ELR (cell line): ENCODE measurements at regions not wholly inside any gene's neighbourhood (a gene's known extent, or its start where the extent isn't known, plus 50 kb on each side); places are given as distances from the start of the nearest gene placed in this dataset.

Experiments used
- DNase-seq: peaks from one replicate; pipeline ENCODE4 v3.0.0-alpha.2; 2015; ENCODE audit warnings: low read depth

DNA sequence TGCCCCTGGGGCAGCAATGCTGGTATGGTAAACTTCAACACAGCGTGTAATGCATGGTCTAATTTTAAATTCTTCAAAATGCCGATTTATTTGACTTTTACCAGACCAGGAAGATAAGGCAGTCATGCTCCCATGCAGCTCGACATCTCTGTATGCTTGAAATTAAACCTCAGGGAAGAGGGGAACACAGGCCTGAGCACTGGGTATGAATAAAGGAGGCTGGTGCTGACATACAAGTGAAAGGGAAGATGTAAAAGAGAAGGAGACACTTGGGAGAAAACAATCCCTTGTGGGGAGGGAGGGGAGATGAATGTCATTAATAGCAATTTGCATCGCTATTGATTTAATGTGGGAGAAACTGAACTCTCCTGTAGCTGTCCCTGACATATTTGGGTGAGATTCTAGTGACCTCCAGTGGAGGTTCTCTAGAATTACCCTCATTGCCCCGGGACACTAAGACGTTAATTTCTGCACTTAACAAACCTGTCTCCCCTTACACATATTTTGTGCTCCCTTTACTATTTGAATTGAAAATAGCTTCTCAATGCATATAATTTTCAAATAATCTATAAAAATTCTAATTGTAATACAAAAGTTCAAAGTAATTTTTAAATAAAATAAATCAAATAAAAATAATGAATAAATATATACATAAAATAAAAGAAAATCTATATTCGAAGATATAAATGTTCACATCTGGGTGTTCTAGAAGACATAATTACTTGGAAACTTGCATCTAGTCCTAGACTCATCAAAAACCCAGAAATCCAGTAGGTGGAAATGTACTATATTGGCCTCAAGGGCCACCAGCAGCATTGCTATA, 283.1 kb downstream of the LMX1A start:
- DNase-seq = peak; percentile 59

DNA sequence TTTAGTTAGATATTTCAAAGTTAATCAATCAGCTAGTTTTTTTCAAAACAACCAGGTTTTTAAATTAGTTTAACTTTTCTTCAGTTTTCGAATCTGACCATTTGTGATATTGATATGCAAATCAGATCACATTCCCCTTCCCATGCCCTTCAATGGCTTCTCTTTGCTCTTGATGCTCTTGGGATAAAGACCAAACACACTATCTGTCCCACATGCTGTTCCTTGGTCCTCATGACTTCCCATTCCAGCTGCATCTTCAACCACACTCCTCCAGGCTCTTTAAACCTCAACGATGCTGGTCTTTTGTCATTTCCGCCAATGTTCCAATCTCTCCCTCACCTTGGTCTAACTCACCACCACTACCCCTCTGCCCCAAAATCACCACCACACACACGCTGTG, 285.8 kb downstream of the LMX1A start:
- no peak for DNase-seq

DNA sequence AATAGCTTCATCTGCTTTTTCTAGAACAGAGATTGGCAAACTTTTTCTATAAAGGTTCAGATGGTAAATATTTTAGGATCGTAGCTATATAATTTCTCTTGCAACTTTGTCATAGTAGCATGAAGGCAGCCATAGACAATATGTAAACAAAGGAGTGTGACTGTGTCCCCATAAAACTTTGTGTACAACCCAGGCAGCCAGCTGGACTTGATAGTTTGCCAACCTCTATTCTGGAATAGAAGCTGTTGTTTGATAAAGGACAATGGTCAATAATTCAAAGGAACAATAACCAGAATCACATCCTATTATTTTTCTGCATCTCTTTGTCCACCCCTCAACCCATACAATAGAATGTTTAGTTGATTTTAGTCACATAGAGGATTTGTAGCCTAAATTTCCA, 286.7 kb downstream of the LMX1A start:
- no peak for DNase-seq

DNA sequence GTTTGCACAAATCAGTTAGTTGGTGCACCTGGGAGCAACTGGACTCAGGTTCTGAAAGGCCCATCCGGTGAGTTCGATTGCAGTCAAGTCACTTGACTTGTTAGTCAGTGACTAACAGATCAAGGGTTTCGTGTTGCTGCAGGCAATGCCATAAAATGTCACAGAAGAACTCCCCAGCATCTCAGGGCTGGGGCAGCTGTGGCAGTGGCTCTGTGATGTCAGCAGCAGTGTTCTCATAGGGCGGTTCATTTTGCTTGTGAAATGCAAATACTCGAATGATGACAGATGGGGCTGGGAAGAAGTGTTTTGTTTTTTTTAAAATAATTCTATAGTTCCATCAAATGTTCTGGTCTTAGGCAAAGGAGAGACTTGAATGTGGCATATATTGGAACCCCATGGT, 287.8 kb downstream of the LMX1A start:
- no peak for DNase-seq

DNA sequence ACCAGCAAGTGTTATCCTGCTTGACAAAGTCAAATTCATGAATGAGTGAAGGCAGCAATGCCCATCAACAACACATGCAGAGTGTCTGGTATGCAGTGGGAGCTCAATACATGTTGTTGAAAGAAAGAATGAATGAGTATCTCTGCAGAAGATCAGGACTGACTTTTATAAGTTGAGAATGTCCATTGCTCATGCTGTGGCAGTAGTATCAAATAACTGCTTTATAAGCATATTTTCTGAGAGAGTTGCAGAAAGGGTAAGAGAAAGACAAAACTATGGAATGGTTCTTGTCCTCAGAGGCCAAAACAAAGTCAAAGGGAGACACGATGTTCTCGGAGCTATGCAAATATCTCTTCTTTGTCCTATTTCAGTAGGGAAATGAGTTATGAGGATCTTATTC, 288.7 kb downstream of the LMX1A start:
- DNase-seq = no peak

DNA sequence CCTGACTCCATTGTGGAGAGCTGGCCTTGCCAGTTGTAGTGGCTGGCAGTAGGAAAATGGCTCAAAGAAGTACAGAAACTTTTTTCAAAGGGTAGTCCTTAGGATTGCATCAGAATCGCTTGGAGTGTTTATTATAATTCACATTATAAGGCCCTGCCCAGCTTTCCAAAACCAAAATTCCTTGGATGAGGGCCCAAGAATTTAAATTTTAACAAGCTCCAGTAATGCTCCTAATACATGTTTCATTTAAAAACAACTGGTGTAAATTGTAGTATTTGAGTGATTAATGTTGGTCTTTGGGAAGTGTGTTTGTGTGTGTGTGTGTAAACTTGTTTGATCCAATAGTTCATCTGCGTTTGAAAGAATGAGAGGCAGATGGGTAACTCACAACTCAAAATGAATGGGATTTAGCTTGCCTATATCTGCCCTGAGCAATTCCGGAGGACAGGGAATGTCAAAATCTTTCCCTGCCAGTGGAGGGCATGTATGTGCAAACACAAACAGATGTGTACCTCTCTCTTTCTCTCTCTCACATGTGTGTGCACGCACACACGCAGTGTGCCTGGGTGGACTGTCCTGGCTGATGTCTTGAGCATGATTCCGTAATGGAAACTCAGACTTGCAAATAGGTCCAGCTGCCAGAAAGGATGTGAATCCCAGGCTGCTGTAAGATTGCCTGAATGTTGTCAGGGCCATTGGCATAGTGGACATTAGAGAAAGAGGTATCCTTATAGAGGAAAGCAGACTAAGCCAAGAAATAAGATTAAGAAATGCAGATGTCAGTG, 293.1 kb downstream of the LMX1A start:
- no peak for DNase-seq

DNA sequence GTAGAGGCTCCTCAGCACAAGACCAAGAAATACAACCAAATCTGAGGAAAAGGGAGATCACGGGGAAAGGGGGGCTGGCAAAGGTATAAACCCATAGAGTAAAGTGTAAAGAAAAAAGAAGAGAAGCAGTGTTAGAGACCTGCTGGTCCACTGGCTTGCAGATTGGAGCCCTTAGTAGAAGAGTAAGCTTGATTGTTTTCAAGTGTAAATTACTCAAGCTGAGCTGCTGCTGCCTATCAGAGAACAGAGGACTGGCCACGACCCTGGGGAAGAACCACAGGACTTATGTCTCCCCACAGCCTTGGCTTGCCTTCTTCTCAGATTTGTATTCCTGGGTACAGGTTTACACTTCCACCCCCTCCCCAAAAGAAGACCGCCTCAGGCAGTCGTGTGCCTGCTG, 294.2 kb downstream of the LMX1A start:
- no peak for DNase-seq

DNA sequence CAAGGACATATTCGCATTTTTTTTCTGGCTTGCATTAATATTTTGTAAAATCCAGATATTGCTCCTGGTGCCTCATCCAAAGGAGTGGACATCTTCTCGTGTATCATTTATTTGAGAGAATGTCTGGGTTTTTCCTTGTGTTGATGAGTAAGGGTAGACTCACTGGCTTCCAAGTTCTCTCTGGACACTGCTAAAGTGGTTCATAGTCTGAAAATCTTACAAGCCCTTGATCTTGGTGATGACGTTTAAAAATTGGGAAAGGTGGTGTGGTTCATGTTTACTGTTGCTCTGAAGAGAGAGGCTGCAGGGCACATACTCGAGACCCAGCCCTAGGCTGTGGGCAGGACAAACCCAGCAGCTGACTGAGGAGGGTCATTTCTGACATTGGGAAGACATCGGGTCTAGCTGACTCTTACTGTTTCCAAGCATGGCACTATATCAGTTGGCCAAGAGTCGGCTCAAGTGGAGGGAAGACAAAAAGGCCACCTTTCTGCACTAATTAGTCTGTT, 296.2 kb downstream of the LMX1A start:
- DNase-seq = no peak

DNA sequence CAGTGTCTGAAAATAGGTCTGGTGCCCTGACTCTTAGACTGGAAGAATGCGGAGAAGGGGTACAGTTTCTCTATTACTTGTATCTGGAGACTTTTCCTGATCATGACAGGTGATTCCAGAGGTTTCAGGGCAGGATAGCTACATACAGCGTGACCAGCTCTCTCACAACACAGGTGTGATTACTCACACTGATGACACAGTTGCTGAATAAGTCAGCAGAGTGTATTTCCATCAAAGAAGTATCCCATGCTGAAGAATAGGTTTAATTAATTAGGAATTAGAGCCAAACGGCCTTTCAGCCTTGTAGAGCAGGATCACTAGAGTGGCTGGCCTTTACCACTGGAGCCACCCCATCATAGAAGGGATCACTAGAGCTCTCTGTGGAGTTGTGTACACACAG, 298.6 kb downstream of the LMX1A start:
- DNase-seq = no peak

DNA sequence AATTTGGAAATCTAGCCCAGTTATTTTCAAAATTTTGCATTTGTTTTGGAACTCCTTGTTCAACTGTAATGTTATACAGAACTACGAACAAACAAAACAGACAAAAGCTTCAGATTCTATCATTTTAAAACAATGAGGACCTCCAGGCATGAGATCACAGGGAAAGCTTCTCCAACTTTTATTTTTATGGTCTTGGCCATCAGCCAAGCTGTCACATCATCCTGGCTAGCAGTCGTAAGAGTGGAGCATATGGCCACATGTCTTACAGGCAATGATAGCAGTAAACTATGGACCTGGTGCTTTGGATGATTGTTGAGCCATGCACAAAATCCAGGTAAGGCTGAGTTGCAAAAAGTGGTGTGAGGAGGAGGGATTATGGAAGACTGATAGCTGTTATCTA, 299.6 kb downstream of the LMX1A start:
- no peak for DNase-seq

DNA sequence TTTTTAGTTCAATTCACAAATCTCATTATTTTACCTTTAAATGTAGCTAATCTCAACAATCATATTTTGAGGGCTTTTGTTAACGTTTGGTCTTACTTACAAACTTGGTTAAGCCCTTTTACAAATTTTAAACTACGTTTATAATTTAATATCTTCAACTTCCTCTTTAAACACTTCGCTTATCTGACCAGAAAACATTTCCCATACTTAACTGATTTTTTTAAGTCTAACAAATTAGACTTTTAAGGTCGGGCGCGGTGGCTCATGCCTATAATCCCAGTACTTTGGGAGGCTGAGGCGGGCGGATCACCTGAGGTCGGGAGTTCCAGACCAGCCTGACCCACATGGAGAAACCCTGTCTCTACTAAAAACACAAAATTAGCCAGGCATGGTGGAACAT, 300.9 kb downstream of the LMX1A start:
- DNase-seq = no peak

DNA sequence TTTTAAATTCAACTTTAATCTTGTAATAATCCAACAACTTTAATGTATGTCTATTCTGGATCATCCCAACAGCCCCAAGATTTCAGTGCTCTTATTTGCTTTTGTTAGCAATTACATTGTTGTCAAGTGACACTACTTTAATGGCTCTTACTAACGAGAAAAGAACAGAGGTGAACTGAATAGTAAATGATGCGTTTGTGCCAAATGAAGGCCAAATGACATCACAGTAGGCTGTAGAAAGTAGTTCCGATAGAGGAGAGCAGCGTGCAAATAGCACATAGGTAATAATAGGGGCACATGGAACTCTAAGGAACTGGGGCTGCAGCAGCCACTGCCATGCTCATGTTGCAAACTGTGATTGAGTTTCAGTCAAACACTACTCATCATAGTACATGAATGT, 301.9 kb downstream of the LMX1A start:
- no peak for DNase-seq

DNA sequence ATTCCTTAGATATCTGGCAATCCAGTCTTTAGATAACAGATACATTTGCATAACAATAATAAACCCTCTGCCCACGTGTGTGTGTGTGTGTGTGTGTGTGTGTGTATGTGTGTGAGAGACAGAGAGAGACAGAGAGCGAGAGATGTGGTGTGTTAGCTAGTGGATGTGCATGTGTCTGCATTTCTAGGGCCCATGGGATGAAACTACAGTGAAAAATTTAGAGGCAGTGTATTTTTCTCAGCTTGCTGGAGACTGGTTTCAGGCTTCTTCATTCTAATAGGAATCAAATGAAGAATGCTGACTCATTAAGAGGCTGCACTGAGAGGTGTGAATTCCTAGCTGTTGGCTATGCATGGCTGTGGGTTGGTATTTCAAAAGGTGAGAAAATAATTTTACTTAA, 303.2 kb downstream of the LMX1A start:
- no peak for DNase-seq

DNA sequence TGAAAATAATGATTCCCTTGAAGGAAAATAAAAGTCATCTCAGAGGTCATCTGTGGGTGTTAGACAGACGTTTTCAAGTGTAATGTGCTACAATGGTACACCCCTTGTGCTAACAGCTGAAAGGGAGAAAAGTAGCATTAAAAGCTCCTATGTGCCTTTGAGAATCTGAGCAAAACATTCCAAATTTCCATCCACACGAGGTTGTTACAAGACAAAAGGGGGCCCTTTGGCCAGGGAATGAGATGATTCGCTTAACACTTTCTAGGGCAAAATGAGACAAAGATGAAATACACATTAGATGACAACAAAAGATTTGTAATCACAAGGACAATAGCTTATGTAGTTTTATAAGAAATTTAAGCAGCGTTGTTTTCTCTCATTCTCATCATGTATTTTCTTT, 303.6 kb downstream of the LMX1A start:
- DNase-seq = no peak

DNA sequence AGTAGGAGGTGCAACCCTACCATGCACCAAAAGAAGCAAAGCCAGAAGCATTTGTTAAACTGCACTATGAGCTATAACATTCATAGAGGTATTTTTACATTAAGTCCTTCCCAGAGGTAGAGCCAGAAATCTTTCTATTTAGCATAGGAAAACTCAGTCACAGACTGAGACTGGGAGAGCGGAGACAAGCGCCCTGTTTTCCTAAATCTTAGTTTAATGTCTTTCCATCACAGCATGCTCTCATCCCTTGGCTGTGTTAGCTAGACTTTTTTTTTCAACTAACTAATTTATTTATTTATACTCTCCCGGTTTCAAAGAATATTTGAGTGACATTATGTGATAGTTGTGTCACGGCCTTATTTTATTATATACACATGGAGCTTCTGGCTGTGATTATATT, 304.1 kb downstream of the LMX1A start:
- no peak for DNase-seq

DNA sequence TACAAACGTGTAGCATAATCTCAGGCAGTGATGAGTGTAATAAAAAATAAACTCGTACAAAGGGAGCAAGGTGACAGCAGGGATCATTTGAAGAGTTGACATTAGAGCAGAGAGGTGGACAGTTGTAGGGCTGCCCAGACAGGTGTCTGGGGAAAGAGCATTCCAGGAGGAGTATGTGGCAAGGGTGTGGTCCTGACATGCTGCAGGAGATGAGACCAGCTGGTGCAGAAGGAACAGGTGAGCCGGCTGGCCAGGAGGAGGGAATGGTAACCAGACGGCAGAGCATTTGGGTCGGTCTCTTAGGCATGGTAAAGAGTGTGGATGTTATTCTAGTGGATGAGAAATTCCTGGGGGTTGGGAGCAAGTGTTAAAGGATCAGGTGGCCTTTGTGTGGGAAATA, 306.3 kb downstream of the LMX1A start:
- no peak for DNase-seq

DNA sequence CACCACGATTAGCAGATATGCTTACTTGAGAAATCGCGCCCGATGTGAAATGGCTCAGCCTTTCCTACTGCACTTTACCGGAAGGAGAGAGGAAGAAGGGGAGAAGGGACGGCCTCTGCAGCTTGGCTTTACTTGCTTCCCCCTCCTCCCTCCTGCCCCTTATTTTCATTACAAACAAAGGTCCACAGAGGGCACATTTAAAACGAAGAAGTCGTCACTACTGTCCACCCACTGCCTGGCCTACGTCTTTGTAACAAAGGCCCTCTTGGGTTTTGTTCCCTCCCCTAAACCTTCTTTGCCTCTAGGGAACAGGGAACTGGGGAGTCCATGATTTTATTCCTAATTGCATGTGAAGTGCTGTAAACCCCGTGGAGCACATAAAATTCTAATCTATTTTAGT, 308.5 kb downstream of the LMX1A start:
- no peak for DNase-seq

DNA sequence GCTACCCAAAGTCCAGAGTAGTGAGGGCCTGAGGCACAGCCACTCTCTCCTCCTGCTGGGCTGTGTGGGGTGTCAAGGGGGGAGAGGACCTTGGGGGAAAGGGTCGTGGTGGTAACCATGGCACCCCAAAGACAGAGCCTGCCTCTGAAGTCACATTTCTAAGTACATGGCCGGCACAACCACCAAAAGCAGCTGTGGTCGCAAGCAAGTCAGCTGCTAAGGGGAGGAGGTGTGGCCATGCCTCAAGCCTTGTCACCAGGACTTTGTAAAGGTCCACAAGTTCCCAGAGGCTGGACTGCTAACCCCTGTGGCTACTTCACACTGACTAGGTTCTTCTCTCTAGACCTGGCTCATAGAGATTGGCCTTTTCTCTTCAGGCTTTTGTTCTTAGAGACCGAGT, 310.6 kb downstream of the LMX1A start:
- no peak for DNase-seq

DNA sequence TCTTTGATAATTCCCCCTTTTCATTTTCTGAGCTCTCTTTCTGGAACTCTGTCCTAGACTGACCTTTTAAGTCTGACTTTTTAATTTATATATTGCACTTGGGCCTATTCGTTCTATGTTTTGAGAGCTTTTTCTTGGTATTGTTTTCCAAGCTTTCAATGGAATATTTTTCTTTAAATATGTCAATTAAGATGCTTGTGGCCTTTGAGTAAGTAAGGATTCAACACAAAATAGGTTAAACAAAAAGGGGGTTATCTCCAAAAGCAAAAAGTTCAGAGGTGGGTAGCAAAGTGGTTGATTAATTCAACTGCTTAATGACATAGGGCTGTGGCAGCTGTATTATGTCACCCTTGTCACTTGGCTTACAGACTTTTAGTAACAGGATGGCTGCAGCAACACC, 315.9 kb downstream of the LMX1A start:
- no peak for DNase-seq

DNA sequence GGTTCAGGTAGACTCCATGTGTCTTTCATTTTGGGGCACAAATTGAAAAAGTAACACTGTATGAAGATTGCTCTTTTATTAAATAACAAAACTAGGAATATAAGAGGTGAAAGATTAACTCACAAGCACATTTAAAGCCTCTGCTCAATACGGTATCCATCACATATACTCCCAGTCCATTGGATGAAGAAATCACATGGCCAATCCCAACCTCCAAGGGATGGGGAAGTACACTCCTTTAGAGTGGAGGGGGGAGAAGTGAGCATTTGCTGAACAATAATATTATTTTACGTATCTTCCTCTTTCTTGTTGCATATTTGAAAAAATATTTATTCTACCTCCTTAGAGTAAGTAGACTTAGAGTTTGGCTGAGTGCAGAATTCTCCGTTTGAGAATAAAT, 316.5 kb downstream of the LMX1A start:
- DNase-seq = no peak

DNA sequence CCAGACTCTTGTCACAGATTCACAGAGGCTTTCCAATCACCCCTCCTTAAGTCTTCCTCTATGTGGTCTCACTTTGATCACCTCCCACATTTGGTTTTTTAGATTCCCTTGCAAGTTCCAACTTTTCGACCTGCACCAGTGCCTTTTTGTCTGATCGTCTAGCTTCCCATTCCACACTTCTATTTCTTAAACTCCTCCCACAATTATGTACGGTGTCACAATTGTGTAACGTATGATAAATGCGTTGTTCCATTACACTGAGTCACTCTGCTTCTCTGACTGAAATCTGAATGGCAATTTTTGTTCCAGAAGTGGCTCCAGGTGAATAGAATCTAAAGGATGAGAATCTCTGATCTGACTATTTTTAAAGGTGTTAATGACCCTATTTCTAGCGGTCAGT, 320.1 kb downstream of the LMX1A start:
- no peak for DNase-seq

DNA sequence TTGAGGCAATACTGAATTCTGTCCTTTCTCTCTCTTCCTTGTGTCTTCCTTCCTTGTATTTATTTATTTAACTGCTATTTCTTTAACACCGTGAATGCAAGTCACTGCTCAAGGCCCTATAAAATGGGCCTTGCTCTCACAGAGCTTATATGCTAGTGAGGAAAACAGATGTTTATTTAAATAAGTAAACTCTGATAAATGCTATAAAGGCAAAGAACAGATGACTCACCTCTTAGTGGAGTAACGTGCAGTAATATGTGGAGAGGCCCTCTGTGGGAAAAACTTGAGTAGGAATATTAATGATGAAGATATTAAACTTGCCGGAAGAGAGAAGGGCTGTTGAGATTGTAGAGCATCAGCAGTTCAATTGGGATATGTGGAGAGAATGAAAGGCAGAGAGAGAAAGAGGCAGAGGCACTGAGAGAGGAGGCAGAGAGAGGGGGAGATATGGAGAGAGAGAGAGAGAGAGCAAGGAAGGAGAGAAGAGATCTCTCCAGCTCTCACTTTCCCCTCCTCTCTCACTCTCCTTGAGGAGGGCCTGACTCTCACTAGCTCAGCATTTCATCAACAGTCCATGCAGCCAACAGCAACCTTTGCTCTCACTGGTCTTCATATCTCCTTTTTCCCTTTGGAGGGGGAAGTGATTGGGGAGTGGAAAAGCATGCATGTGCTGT, 322.2 kb downstream of the LMX1A start:
- no peak for DNase-seq

DNA sequence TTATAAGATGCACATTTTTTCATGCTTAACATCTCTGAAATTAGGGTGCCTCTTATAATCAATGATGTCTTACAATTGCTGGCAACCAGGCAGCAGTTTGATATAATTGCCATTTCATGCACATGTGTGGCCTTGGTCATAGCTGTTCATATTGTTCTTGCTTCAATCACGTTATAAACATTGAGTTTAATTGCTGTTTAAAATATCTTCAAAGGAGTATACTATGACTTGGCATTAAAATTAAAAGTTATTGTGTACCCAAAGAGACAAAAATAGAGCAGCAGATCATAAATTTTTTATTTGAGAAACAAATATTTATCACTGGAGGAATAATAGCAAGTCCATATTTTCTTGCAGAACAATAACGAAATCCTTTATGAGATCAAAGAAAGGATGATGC, 325.5 kb downstream of the LMX1A start:
- DNase-seq = no peak
